Activated CD8-positive, alpha-beta memory T cell treated with anti-CD3 and anti-CD28 coated beads for 4 hours (primary cell): ENCODE measurements at regions not wholly inside any gene's neighbourhood (a gene's known extent, or its start where the extent isn't known, plus 50 kb on each side); places are given as distances from the start of the nearest gene placed in this dataset.
A peak's percentile ranks its signal among the peaks of the same experiment; 100 is the strongest.

Experiments
- DNase-seq, 2 donors: peaks; one replicate each; pipeline ENCODE4 v3.0.0-alpha.2; 2020; ENCODE audit warnings: low read depth in 2 of 2

- DNase-seq, result no peak
These were observed 113.5 kb downstream of the BTG1 start for GRCh38 chr12:92032101-92032500.

- DNase-seq, result peak; percentile 14 to 39
These were observed 115.0 kb downstream of the BTG1 start for GRCh38 chr12:92030618-92031017.

- no peak for DNase-seq
These were observed 115.6 kb downstream of the BTG1 start for GRCh38 chr12:92029902-92030586.

- no peak for DNase-seq
These were observed 116.5 kb downstream of the BTG1 start for GRCh38 chr12:92029136-92029535.

GRCh38 chr12:92028441-92028709 is 117.3 kb downstream of the BTG1 start:
- no peak for DNase-seq

GRCh38 chr12:92027701-92028440 is 117.8 kb downstream of the BTG1 start:
- no peak for DNase-seq

- DNase-seq, result no peak
These were observed 118.4 kb downstream of the BTG1 start for GRCh38 chr12:92027243-92027642.

- DNase-seq, result no peak
These were observed 120.0 kb downstream of the BTG1 start for GRCh38 chr12:92025462-92026207.

GRCh38 chr12:92022093-92022492 is 123.6 kb downstream of the BTG1 start:
- DNase-seq, result no peak

GRCh38 chr12:92021666-92022035 is 124.0 kb downstream of the BTG1 start:
- no peak for DNase-seq

GRCh38 chr12:92020983-92021665 is 124.5 kb downstream of the BTG1 start:
- no peak for DNase-seq

- DNase-seq, result no peak
These were observed 126.0 kb downstream of the BTG1 start for GRCh38 chr12:92019491-92020277.

- no peak for DNase-seq
These were observed 133.0 kb downstream of the BTG1 start for GRCh38 chr12:92012691-92013090.

GRCh38 chr12:92010853-92011701 is 134.6 kb downstream of the BTG1 start:
- no peak for DNase-seq

GRCh38 chr12:92010368-92010767 is 135.3 kb downstream of the BTG1 start:
- no peak for DNase-seq

- DNase-seq, result no peak
These were observed 137.3 kb downstream of the BTG1 start for GRCh38 chr12:92008345-92008744.

- DNase-seq, result no peak
These were observed 137.9 kb downstream of the BTG1 start for GRCh38 chr12:92007787-92008186.

- DNase-seq, result no peak
These were observed 141.9 kb downstream of the BTG1 start for GRCh38 chr12:92003701-92004100.

- DNase-seq, result no peak
These were observed 142.8 kb downstream of the BTG1 start for GRCh38 chr12:92002673-92003382.

- no peak for DNase-seq
These were observed 143.4 kb downstream of the BTG1 start for GRCh38 chr12:92002195-92002649.
